Neural progenitor cell (in vitro differentiated cells): ENCODE measurements at regions not wholly inside any gene's neighbourhood (a gene's known extent, or its start where the extent isn't known, plus 50 kb on each side); places are given as distances from the start of the nearest gene placed in this dataset.

Experiments
- CTCF ChIP-seq: fragments of 200-600 bp; sonication (generic); IDR thresholded peaks from 2 replicates; pipeline ENCODE4 v1.5.1; 2017; ENCODE audit warnings: antibody characterized with exemption, mild to moderate bottlenecking
- EZH2 ChIP-seq: fragments of 200-600 bp; sonication (generic); IDR thresholded peaks from 2 replicates; pipeline ENCODE4 v1.6.1; 2017; ENCODE audit warnings: antibody characterized with exemption, mild to moderate bottlenecking, moderate library complexity

GRCh38 chr4:179001918-179002317, 1559.7 kb upstream of the AGA start:
- TF ChIP-seq CTCF (no peak), EZH2 (no peak)
